HepG2 (cell line): ENCODE measurements at regions not wholly inside any gene's neighbourhood (a gene's known extent, or its start where the extent isn't known, plus 50 kb on each side); places are given as distances from the start of the nearest gene placed in this dataset.

Source experiments
- ATAC-seq: fragments of 200-7000 bp; cut with Tn5 transposase; 3 replicates; pipeline ENCODE4 v1.9.1; 2020; ENCODE audit warnings: mild to moderate bottlenecking, moderate library complexity
- BruUV-seq: library from RNA; stranded (reverse); fragments of 400-500 nt; replicated peaks from 2 replicates; lab custom pipeline; 2021; lab: Mats Ljungman, UMichigan
- CTCF ChIA-PET: fragments of 300-600 bp; formaldehyde crosslinking; extraction: SDS; loops from one replicate; lab custom pipeline; 2021; ENCODE audit warnings: low total read pairs, inconsistent platforms, low intra/inter-chr PET ratio; lab: Yijun Ruan, JAX
- POLR2A ChIA-PET: fragments of 350-600 bp; sonication (Branson Sonifier 250); formaldehyde crosslinking; loops from one replicate; lab custom pipeline; 2020; ENCODE audit warnings: antibody characterized with exemption, inconsistent platforms; lab: Yijun Ruan, JAX
- DNase-seq: peaks from one replicate; pipeline ENCODE4 v3.0.0-alpha.2; 2015; ENCODE audit warnings: low spot score
- FAIRE-seq: peaks from 3 replicates; lab custom pipeline; 2011; peaks lifted over from hg19 to GRCh38; lab: Jason Lieb, UNC
- H2AFZ ChIP-seq: one replicate; pipeline ENCODE4 v1.6.1; 2011; ENCODE audit warnings: low read length, inconsistent platforms
- H3K27ac ChIP-seq: fragments of 300-600 bp; 3 replicates; pipeline ENCODE4 v1.8.0; 2011; ENCODE audit warnings: mixed run types, mild to moderate bottlenecking, mixed read lengths, low read length, inconsistent platforms; ENCODE audit not compliant: insufficient read depth; ENCODE audit errors: extremely low read length
- H3K27me3 ChIP-seq, 2 experiments: fragments of 200-600 bp in 1 of 2; 2 replicates in 1 of 2; 3 replicates in 1 of 2; pipeline versions ENCODE4 v1.6.0 to v1.8.0; 2011; ENCODE audit warnings: low read length in 2 of 2, mild to moderate bottlenecking in 2 of 2, moderate library complexity in 2 of 2, inconsistent platforms in 1 of 2; ENCODE audit not compliant: insufficient read depth in 2 of 2, control insufficient read depth in 1 of 2
- H3K36me3 ChIP-seq, 2 experiments: fragments of 200-600 bp in 1 of 2; replicated peaks in 1 of 2; 2 replicates in 1 of 2; 3 replicates in 1 of 2; pipeline versions ENCODE4 v1.5.1 to v1.8.0; 2011; ENCODE audit warnings: low read length in 2 of 2, inconsistent platforms in 1 of 2; ENCODE audit not compliant: insufficient read depth in 2 of 2, control insufficient read depth in 1 of 2
- H3K4me1 ChIP-seq: 2 replicates; pipeline ENCODE4 v1.5.1; 2012; ENCODE audit warnings: low read length, inconsistent platforms; ENCODE audit not compliant: insufficient read depth
- H3K4me2 ChIP-seq: 2 replicates; pipeline ENCODE4 v1.6.0; 2011; ENCODE audit warnings: low read depth, low read length, inconsistent platforms
- H3K4me3 ChIP-seq, 3 experiments: fragments of 200-600 bp in 1 of 3; sonication (generic), shearing (Covaris generic) in 1 of 3; replicated peaks in 1 of 3; 2 replicates each; pipeline ENCODE4 v1.5.1; 2011 to 2016; ENCODE audit warnings: low read length in 3 of 3, inconsistent platforms in 2 of 3, low read depth in 2 of 3, mild to moderate bottlenecking in 2 of 3, control low read depth in 1 of 3, mixed read lengths in 1 of 3; ENCODE audit not compliant: insufficient read depth in 1 of 3
- H3K79me2 ChIP-seq: one replicate; pipeline ENCODE4 v1.6.1; 2011; ENCODE audit warnings: low read length, inconsistent platforms; ENCODE audit not compliant: insufficient read depth
- H3K9ac ChIP-seq: 2 replicates; pipeline ENCODE4 v1.6.0; 2011; ENCODE audit warnings: mild to moderate bottlenecking, low read depth, low read length, inconsistent platforms; ENCODE audit not compliant: insufficient read depth
- H3K9me3 ChIP-seq: 2 replicates; pipeline ENCODE4 v1.5.1; 2012; ENCODE audit warnings: mild to moderate bottlenecking, low read length
- H4K20me1 ChIP-seq: 2 replicates; pipeline ENCODE4 v1.6.0; 2011; ENCODE audit warnings: inconsistent platforms, mild to moderate bottlenecking, low read length, moderate library complexity; ENCODE audit not compliant: insufficient read depth
- NCOA1 ChIP-seq: sonication (generic); formaldehyde crosslinking; IDR thresholded peaks from 2 replicates; pipeline ENCODE4 v1.9.0; 2021; ENCODE audit warnings: missing genetic modification reagents
- NFE2 ChIP-seq: sonication (generic); formaldehyde crosslinking; IDR thresholded peaks from 2 replicates; pipeline ENCODE4 v1.4.0; 2020; ENCODE audit warnings: missing genetic modification reagents
- NR2F2 ChIP-seq: IDR thresholded peaks from 2 replicates; pipeline ENCODE4 v1.6.1; 2012; ENCODE audit warnings: low read depth, inconsistent platforms, borderline replicate concordance
- SOX6 ChIP-seq, 2 experiments: fragments of 450-650 bp in 1 of 2; sonication (generic) in 1 of 2; formaldehyde crosslinking in 1 of 2; IDR thresholded peaks; 2 replicates each; pipeline versions ENCODE4 v1.4.0 to v1.6.1; 2017 to 2020; ENCODE audit warnings: antibody characterized with exemption in 1 of 2, mild to moderate bottlenecking in 1 of 2, missing genetic modification reagents in 1 of 2
- ZFP1 ChIP-seq: IDR thresholded peaks from 2 replicates; pipeline ENCODE4 v1.6.1; 2016
- ZFP90 ChIP-seq: sonication (generic); formaldehyde crosslinking; IDR thresholded peaks from 2 replicates; pipeline ENCODE4 v1.8.0; 2022; ENCODE audit warnings: missing genetic modification reagents, mild to moderate bottlenecking, inconsistent platforms, borderline replicate concordance
- ZNF136 ChIP-seq: sonication (generic); formaldehyde crosslinking; IDR thresholded peaks from 2 replicates; pipeline ENCODE4 v1.8.1; 2022; ENCODE audit warnings: low read depth, mild to moderate bottlenecking, moderate library complexity, missing genetic modification reagents
- ZNF234 ChIP-seq: sonication (generic); formaldehyde crosslinking; conservative IDR thresholded peaks from 2 replicates; pipeline ENCODE4 v1.5.1; 2020; ENCODE audit warnings: mild to moderate bottlenecking, missing genetic modification reagents
- ZNF329 ChIP-seq: sonication (generic); formaldehyde crosslinking; IDR thresholded peaks from 2 replicates; pipeline ENCODE4 v1.9.0; 2021; ENCODE audit warnings: low read depth, mild to moderate bottlenecking, missing genetic modification reagents
- ZNF614 ChIP-seq: IDR thresholded peaks from 2 replicates; pipeline ENCODE4 v1.6.1; 2018; ENCODE audit warnings: missing biosample characterization, missing genetic modification reagents, inconsistent platforms, borderline replicate concordance
- WGBS: methylation state at CpG from one replicate; pipeline ENCODE4 v1.1.6; 2017; ENCODE audit warnings: low lambda C conversion rate; 5-methylcytosine and 5-hydroxymethylcytosine counted together
- in situ Hi-C: cut with HindIII; loops from 2 replicates; pipeline ENCODE4 v1.10.0; 2017; ENCODE audit warnings: low pct_unique_long_range_greater_than_20kb; ENCODE audit not compliant: extremely low pct_ligation_motif_present
- intact Hi-C: fragments of 100-400 bp; cut with micrococcal nuclease; formaldehyde crosslinking; loops from one replicate; pipeline ENCODE4 v1.10.0; 2022; ENCODE audit not compliant: unreplicated experiment
- TF ChIP-seq, protein P1 (sequence below): sonication (generic); formaldehyde crosslinking; IDR thresholded peaks from 2 replicates; pipeline ENCODE4 v1.4.0; 2020; ENCODE audit warnings: low read depth, missing genetic modification reagents
- TF ChIP-seq, protein P2 (sequence below): IDR thresholded peaks from 2 replicates; pipeline ENCODE4 v1.6.1; 2016; ENCODE audit warnings: mild to moderate bottlenecking, missing biosample characterization, missing genetic modification reagents
- TF ChIP-seq, protein P3 (sequence below): fragments of 450-650 bp; IDR thresholded peaks from 2 replicates; pipeline ENCODE4 v1.6.1; 2017; ENCODE audit warnings: mild to moderate bottlenecking
- TF ChIP-seq, protein P4 (sequence below): IDR thresholded peaks from 2 replicates; pipeline ENCODE4 v1.6.1; 2016; ENCODE audit warnings: missing compliant biosample characterization, missing genetic modification reagents, borderline replicate concordance

DNA sequence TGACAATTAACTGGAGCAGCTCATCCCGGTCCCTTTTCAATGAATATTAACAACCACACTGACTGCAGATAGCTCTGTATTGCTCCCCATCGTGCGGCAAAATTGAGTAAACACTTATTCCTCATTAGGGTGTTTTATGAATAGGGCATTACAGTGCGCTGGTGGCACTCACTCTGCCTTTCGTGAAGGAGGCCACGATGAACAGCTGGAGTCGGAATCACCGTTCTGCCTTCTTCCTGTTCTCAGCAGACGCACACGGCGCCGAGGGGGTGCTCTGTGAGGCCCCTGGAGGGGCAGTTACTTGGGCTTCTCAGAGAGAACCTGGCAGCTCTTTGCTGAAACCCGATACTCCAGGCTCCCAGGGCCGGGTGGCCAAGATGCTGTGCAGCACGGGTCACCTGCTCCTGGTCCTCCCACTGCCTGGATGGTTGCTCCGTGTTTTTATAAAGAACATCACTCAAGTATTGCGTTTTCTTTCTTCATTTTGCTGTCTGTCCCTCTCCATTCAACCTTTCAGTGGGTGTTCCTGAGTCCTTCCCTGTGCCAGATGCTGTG, 241.9 kb downstream of the GLRX3 start:
- intact Hi-C loops (no loop called here), in situ Hi-C loops (no loop called here)
- H3K9ac ChIP-seq = no peak overlapping the region
- no peaks in the 10 kb centered on the region for H4K20me1 ChIP-seq
- FAIRE-seq = no peak
- H3K79me2 ChIP-seq = no peaks in the 10 kb centered on the region
- H2AFZ ChIP-seq = no peak overlapping the region
- CTCF ChIA-PET = no interaction called here
- H3K27ac ChIP-seq = no peak overlapping the region
- 20% methylated on average over 17 of the region's 17 CpGs for WGBS
- no peaks in the 10 kb centered on the region for H3K36me3 ChIP-seq
- H3K27me3 ChIP-seq = peaks cover 0 to 3% of the 10 kb centered on the region in 2 experiments; a peak in 1 of 5 replicates
- TF ChIP-seq, protein P1, sequence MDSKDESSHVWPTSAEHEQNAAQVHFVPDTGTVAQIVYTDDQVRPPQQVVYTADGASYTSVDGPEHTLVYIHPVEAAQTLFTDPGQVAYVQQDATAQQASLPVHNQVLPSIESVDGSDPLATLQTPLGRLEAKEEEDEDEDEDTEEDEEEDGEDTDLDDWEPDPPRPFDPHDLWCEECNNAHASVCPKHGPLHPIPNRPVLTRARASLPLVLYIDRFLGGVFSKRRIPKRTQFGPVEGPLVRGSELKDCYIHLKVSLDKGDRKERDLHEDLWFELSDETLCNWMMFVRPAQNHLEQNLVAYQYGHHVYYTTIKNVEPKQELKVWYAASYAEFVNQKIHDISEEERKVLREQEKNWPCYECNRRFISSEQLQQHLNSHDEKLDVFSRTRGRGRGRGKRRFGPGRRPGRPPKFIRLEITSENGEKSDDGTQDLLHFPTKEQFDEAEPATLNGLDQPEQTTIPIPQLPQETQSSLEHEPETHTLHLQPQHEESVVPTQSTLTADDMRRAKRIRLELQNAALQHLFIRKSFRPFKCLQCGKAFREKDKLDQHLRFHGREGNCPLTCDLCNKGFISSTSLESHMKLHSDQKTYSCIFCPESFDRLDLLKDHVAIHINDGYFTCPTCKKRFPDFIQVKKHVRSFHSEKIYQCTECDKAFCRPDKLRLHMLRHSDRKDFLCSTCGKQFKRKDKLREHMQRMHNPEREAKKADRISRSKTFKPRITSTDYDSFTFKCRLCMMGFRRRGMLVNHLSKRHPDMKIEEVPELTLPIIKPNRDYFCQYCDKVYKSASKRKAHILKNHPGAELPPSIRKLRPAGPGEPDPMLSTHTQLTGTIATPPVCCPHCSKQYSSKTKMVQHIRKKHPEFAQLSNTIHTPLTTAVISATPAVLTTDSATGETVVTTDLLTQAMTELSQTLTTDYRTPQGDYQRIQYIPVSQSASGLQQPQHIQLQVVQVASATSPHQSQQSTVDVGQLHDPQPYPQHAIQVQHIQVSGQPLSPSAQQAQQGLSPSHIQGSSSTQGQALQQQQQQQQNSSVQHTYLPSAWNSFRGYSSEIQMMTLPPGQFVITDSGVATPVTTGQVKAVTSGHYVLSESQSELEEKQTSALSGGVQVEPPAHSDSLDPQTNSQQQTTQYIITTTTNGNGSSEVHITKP (CRISPR knock-in tag) = no peak
- TF ChIP-seq ZFP90 (CRISPR knock-in tag) (no peak), ZNF136 (CRISPR knock-in tag) (no peak), NCOA1 (CRISPR knock-in tag) (no peak), ZNF234 (CRISPR knock-in tag) (no peak), NR2F2 (no peak), NFE2 (CRISPR knock-in tag) (no peak), SOX6 (IDR thresholded peaks at IDR 0.05) (no peak), SOX6 (CRISPR knock-in tag; IDR thresholded peaks at IDR 0.05) (no peak), ZFP1 (CRISPR knock-in tag) (no peak), ZNF329 (no peak), ZNF614 (no peak)
- TF ChIP-seq, protein P2, sequence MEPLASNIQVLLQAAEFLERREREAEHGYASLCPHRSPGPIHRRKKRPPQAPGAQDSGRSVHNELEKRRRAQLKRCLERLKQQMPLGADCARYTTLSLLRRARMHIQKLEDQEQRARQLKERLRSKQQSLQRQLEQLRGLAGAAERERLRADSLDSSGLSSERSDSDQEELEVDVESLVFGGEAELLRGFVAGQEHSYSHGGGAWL (CRISPR knock-in tag) = no peak
- TF ChIP-seq, protein P3, sequence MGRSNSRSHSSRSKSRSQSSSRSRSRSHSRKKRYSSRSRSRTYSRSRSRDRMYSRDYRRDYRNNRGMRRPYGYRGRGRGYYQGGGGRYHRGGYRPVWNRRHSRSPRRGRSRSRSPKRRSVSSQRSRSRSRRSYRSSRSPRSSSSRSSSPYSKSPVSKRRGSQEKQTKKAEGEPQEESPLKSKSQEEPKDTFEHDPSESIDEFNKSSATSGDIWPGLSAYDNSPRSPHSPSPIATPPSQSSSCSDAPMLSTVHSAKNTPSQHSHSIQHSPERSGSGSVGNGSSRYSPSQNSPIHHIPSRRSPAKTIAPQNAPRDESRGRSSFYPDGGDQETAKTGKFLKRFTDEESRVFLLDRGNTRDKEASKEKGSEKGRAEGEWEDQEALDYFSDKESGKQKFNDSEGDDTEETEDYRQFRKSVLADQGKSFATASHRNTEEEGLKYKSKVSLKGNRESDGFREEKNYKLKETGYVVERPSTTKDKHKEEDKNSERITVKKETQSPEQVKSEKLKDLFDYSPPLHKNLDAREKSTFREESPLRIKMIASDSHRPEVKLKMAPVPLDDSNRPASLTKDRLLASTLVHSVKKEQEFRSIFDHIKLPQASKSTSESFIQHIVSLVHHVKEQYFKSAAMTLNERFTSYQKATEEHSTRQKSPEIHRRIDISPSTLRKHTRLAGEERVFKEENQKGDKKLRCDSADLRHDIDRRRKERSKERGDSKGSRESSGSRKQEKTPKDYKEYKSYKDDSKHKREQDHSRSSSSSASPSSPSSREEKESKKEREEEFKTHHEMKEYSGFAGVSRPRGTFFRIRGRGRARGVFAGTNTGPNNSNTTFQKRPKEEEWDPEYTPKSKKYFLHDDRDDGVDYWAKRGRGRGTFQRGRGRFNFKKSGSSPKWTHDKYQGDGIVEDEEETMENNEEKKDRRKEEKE = no peak
- TF ChIP-seq, protein P4, sequence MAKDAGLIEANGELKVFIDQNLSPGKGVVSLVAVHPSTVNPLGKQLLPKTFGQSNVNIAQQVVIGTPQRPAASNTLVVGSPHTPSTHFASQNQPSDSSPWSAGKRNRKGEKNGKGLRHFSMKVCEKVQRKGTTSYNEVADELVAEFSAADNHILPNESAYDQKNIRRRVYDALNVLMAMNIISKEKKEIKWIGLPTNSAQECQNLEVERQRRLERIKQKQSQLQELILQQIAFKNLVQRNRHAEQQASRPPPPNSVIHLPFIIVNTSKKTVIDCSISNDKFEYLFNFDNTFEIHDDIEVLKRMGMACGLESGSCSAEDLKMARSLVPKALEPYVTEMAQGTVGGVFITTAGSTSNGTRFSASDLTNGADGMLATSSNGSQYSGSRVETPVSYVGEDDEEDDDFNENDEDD (CRISPR knock-in tag) = no peak
- no peak overlapping the region for H3K4me2 ChIP-seq
- POLR2A ChIA-PET = no interaction called here
- H3K4me1 ChIP-seq = no peaks in the 10 kb centered on the region
- H3K9me3 ChIP-seq = peaks cover 15% of the 10 kb centered on the region; the same call in 1 of the 2 replicates
- no peak overlapping the region for H3K4me3 ChIP-seq
- no peak for ATAC-seq
- no TSS peak for BruUV-seq
- DNase-seq = no peak
